Glomerular endothelial cell (primary cell): ENCODE measurements at regions not wholly inside any gene's neighbourhood (a gene's known extent, or its start where the extent isn't known, plus 50 kb on each side); places are given as distances from the start of the nearest gene placed in this dataset.

Experiments used
- DNase-seq: peaks from one replicate; pipeline ENCODE4 v3.0.0-alpha.2; 2011; ENCODE audit warnings: low read depth, low spot score; ENCODE audit errors: extremely low read depth

DNA sequence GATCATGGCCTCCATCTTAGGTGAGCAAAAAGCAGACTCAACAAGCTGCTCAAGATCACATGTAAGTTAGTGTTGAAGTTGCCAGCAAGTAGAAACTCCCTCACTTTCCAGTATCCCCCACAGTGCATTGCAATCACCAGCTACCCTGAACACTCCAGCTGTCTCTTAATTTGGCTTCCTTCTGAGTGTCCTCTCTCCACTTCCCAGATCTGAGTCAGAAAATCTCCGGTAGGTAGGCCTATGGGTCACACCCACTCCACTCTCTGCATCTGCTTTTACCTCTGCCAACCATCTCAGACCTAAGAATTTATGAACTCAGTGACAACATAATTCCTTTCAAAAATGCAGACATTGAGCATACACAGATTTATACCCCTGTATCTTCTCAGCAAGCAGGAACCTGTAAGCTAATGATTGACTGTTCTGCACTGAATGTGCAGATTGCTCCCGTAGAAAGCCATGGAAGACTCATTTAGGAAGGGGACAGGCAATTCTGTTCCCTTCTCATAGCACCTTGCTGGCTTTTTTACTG, 656.9 kb downstream of the EPHA4 start:
- DNase-seq = no peak

DNA sequence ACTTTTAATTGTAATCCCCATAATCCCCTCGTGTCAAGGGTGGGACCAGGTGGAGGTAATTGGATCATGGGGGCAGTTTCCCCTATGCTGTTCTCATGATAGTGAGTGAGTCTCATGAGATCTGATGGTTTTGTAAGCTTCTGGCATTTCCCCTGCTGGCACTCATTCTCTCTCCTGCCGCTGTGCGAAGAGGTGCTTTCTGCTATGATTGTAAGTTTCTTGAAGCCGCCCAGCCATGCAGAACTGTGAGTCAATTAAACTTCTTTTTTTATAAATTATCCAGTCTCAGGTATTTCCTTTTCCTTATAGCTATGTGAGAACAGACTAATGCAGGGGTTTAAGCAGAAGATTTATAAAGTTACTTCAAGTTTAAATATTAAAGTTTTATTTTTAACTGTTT, 655.2 kb downstream of the EPHA4 start:
- DNase-seq = no peak

DNA sequence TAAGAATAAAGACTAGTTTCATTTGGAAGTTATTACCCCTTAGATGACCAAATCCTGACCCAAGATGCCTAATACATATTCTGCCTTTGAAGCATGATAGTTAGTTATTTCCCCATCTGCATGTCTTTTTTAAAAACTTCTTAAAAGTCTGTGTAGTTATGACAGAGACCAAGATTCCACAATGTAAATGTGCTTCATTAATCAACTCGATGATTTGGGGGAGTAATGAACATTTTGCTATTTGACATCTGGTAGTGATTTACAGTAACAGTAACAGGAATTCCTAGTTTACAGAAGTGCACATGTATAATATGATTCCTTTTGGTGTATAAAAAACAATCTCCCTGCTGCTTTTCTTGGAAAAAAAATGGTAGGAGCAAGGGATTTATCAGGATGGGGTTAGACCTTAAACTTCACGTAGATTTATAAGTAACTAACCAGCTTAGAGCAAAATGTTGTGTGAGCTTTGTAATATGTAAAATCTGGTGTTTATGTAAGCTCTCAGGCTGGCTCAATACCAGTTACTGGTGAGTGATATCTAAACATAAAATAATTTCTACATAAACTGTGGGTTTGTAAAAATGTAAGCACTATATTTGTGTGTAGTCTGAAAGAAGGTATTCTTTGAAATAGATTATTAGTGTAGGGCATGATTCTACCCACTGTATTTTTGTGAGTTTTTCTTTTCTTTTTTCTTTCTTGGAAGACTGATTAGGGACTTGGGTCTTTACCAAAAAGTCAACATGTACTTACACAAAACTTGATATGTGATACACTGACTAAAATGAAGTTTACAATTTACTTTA, 641.6 kb downstream of the EPHA4 start:
- no peak for DNase-seq

DNA sequence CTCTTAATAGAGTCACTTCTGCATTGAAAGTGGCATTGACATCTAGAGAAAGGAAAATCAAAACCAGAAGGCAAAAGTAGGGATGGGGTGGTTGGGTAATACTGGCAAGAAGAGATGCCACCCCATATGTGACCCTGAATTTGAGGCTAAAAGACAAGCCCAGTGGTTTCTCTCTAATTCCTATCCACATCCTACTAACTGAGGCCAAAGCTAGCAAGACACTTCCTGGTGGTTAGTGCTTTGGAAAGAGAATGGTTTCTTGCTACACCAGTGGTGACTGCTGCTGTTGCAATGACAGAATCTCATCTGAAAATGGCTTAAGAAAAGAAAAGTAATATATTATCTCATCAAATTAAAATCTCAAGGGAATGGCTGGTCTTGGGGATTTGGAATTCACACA, 640.6 kb downstream of the EPHA4 start:
- DNase-seq = no peak

DNA sequence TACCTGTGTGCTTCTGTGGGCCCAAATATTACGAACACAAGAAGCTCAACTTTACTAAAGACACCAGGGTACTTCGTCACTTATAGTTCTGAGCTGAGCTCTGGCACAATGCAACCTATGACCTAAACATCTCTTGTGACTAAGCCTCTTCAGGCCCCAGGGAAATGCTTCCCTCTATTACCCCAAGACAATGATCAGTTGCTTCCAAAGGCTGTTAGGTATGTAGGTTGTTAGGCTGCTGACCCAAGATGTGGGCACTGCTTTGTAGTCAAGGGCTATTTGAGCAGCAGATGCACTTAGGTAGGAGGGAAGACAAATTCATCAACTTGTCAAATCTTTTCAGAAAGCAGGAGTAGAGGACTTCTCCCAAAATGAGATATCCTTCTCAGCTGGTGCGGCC, 640.1 kb downstream of the EPHA4 start:
- DNase-seq = no peak

DNA sequence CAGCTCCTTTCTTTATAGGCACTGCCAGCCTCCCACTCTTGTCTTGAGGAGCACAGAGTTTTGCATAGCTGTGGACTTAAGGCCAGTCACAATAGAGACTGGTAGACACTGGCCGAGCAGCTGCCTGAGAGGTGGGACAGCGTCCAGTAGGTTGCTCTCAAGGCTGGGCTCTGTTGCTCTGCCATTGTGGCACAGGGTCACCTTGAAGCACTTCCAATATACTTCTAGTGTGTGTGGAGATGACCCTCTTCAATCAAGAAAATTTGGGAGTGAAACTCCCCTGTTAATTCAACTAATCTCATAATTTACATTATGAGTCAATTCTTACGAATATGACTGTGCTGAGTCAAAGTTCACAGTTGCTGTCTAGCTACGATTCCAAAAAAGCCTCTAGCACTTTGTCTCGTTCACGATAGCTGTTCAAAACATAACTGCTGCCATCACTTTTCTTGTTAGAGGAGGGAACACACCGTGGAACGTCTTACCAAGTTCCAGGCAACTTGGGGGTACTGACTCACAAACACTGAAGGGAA, 636.2 kb downstream of the EPHA4 start:
- no peak for DNase-seq

DNA sequence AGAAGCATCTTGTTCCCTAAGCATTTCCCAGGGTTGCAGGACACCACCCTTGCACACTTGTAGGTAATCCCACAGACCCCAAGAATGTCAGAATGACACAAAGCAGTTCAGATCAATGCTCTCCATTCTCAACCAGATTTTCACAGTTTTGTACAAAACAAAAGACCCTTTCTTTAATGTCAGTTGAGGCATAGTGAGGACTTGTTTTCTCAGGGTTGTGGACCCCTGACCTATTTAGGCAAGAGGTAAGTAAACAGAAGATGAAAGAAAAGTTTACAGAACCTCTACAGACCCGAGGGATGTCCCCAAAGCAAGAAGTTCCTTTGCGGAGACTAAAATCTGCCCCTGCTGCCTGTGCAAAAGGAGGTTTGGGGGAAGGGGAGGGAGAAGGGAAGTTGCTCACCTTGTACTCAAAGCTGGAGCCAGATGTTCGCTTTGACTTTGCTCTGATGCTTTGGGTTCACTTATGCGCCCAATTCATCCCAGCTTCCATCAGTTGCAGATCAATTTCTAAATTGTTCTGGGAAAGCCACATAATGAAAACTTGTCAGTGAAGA, 635.4 kb downstream of the EPHA4 start:
- DNase-seq = no peak

DNA sequence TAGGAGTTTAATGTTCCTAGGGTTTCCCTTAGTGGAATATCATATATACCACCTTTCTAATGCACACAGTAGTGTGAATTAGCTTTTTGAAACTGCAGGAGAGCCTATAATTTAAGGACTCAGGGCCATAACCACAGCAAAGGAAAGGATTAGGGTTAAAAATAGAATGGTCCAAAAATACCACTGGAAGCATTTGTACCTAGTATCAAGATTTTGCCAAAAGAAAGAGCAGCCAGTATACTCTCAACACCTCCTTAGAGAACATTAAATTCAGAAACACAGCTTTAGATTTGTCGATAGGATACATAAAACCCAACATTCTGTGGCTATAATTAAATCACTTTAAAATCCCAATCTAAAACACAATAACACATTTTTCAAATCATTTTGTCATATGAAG, 634.9 kb downstream of the EPHA4 start:
- no peak for DNase-seq

DNA sequence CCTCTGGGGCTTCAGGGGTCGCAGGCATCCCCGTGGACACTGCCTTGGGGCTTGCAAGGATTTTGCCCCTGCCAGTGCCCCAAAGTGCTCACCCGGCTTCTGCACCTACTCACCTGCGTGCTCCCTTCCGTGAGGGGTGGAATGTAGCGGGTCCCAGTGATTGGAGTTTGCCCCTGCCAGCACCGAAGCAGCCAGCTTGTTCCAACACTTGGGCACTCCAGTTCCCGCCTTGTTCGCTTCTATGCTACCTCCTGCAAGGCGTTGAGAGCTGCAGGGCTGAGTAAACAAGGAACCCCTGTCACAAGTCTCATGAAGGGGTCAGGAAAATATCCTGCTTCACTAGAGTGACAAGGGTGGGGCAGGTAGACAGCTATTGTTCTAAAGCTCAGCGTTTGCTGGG, 631.5 kb downstream of the EPHA4 start:
- no peak for DNase-seq

DNA sequence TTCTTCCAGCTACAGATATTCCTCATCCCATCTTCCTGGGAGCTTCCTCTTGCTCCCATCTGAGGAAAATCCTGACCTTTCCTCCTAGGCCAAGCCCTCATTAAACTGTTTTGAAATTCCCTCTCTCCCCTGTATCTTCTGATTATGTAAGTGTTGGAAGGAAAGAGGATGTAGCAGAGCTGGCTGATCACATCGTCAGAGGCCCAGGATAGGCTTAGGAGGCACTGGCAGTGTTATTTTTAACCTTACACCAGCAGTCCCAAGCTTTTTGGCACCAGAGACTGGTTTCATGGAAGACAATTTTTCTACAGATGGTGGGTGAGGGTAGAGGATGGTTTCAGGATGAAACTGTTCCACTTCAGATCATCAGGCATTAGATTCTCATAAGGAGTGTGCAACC, 630.4 kb downstream of the EPHA4 start:
- DNase-seq = no peak

DNA sequence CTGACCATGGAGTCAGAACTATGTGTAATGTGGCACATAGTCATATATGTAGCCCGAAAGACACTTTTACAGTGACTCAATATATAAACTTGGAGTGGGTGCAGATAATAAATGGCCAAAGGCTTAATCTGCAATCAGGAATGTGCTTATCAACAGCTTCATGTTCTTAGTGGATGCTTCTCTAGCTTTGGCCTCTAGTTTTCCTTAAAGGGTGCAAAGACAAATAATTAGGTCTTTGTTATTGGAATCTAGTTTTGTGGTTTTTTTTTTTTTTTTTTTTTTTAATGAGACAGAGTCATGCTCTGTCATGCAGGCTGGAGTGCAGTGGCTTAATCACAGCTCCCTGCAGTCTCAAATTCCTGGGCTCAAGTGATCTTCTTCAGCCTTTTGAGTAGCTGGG, 625.6 kb downstream of the EPHA4 start:
- no peak for DNase-seq

DNA sequence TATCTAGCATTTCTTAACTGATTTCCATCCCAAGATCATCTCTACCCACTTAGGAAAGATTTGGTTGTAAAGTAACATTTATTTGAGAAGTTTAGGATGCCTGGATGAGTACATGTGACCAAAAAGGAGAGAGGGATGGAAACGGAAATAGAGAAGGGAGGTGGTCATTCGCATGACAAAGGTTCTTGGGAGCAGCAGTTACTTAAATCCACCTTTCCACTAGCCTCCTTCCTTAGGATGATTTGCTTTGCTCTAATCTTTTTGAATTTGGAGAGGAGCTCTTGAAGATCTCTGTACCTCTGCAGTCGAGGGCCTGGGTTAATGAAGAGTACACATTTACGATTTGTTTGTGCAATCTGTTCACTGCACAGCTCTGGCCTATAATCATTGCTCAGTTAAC, 623.5 kb downstream of the EPHA4 start:
- DNase-seq = no peak

DNA sequence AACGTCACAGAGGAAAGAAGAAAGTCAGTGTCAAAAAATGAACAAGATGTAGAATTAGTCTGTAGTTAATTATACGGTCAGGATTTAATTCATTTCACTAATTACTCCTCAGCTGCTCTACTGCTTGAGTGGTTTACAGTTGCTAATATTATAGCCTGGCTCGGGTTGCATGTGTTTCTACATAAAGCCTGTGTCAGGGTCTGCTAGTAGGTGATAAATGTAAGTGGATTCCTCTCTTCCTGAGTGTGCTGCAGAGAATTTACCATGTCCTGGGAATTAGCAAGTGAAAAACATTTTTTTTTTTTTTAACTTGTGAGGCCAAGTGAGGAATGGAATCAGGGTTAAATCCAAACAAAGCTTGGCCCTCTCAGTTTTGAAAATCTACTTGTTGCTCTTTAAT, 622.6 kb downstream of the EPHA4 start:
- no peak for DNase-seq

DNA sequence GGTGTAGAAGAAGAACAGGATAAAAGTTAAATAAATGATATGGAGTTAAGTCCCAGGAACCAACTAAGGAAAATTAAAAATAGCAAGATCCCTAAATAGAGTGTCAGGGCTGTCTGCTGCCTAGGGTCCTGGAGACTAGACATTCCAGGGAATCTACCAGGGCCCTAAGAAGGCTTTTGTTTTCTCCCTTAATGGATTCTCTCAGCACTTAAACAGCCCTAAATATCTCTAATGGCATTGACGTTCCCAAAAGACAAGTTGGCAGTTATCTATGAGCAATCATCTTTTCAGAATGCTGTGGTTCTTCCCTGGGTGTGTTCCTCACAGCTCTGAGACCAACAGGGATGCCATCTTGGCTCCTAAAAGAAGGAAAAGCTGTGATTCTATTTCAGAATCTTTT, 616.3 kb downstream of the EPHA4 start:
- no peak for DNase-seq

DNA sequence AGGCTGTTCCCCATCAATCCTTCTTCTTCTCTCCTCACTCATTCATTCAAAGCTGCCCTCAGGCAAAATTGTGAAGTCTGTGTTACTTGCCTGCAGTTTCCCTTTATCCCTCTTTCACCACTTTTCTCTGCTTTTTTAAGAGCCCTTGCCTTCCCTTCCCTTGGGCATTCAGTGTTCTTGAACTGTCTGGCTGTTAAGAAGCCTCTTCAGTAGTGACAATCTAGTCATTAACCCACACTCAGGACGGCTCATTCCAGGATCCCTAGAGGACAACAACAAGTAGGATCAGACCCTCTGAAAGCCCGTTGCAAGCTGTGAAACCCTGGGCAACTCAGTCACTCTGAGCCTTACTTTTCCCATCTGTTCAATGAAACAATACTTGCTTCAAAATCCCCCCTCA, 615.7 kb downstream of the EPHA4 start:
- DNase-seq = no peak

DNA sequence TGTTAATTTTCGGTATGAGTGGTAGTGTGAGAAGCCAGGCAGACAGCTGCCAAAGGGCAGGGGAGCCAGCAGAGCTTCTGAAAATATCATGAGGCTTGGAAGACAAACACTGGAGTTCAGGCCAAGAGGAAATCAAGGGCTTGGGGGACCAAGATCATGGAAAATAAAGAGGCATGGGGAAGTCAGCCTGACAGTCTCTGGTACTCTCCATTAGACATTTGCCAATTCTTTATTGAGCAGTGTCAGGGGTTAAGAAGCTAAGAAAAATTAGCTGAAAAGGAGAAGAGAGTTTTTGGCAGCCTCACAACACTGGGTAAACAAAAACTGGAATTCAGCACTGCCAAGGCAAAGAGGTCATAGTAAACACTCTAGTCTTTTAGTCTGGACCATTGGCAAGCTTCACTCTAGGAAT, 612.7 kb downstream of the EPHA4 start:
- DNase-seq = no peak

DNA sequence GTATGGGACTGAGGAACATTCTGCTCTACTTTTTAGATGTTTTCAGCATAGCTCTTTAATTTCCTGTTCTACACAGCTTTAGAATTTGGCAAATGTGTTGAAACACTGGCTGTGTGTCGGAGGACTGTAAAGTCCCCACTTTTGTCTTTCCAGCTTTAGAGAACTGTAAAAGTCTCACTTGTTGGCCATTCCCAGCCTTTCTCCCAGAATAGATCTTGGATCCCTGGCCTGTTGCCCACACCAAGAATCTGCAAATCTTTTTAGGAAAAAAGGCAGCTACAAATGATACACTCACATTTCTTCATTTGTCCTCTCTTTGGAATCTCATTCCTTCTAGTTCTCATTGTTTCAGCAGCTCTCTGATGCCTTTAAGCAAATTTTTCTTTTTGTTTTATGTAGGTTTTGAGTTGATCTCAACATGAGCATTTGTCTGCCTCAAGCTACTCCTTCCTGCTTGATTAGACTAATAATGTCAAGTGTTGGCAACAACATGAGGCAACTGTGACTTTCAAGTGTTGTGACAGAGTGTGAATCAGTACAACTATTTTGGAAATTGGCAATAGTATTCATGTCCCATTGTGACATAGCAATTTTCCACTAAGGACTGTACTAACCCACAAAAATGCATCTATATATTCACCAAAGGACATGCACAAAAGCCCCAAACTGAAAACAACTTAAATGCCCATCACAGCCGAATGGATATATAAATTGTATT, 610.8 kb downstream of the EPHA4 start:
- no peak for DNase-seq

DNA sequence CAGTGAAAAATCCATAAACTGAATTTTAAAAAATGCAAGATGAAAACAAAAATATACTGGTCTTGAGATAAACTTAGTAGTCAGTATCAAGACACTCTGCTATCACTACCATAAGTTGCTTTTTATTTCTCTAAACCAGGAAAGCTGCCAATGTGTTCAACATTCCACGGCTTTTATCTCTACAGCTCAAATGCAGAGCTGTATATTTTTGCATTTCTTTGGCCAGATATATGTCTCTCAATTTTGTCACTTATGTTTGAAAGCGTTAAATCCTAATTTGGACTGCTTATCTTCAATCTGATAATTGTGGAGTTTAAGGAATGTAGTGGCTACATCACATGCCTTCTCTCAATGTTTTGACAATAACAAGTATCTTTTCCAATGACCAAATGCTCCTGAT, 609.5 kb downstream of the EPHA4 start:
- DNase-seq = no peak

DNA sequence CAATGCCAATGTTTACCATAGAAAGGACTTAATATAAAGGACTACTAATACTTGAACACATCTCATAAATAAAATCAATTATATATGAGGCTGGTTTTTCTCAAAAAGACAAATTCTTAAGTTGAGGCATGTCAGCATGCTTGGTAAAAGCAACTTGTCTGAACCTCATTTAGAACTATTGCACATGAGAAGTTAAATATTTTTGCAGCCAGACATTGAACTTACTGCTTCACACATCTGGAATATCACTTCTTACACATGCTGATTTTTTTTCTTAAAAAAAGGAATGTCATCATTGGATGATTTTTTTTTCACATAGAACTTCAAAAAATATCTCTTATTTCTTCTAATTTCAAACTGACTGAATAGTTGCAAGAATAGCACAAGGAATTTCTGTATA, 609.0 kb downstream of the EPHA4 start:
- DNase-seq = no peak

DNA sequence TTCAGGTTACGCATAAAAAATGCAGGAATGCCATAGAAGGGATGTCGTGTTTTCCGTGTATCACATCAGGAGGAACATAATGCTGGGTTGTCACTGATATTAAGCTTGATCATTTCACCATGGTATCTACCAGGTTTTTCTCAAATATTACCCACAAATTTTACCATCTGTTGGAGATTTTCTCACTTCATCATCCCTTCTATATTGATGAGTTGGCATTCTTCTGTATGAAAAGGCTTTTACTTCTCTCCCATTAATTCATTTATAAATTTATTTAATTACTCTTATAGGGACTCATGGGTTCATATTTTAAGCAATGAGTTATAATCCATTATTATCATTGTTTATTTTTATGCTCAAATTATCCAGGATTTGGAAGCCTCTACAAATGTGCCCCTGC, 608.2 kb downstream of the EPHA4 start:
- no peak for DNase-seq

DNA sequence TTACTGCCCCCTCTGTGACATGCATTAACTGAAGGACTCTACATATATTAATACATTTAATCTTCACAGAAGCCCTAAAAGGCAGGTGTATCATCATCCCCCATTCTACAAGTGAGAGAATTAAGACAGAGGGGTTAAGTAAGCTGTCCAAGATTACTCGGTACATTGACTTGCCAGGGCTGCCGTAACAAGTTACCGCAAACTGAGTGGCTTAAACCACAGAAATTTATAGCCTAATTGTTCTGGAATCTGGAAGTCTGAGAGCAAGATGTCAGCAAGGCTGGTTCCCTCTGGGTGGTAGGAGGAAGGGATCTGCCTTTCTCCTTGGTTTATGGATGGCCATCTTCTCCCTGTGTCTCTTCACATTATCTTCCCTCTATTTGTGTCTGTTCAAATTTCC, 605.5 kb downstream of the EPHA4 start:
- DNase-seq = no peak

DNA sequence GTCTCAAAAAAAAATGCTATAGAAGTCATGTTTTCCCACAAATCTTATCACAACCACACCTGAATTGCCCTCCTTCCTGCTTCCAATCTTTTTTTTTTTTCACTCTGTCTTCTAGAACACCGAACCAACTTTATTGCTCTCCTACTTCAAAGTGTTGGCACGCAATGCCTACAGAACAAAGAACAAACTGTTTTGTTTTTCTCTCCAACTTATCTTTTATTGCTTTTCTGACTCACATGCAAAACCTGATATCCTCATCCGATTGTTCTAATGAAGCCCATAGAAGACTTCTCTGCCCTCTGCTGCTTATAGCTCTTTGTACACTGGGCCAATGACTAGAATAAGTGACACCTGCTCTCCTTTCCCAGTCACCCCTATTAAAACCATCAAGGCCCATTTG, 602.8 kb downstream of the EPHA4 start:
- no peak for DNase-seq
